Mucosa of rectum (tissue), 2 donors: ENCODE measurements at regions not wholly inside any gene's neighbourhood (a gene's known extent, or its start where the extent isn't known, plus 50 kb on each side); places are given as distances from the start of the nearest gene placed in this dataset.

ENCODE experiments used
- H3K27ac ChIP-seq, 2 donors: one replicate each; pipeline ENCODE4 v1.7.0; 2013; ENCODE audit warnings: inconsistent platforms in 2 of 2, low read depth in 2 of 2, low read length in 2 of 2
- H3K27me3 ChIP-seq, 2 donors: one replicate each; pipeline ENCODE4 v1.7.0; 2013; ENCODE audit warnings: low read length in 2 of 2; ENCODE audit not compliant: control insufficient read depth in 2 of 2, insufficient read depth in 2 of 2
- H3K36me3 ChIP-seq, 2 donors: one replicate each; pipeline ENCODE4 v1.7.0; 2013; ENCODE audit warnings: low read length in 2 of 2; ENCODE audit not compliant: control insufficient read depth in 2 of 2, insufficient read depth in 2 of 2
- H3K4me1 ChIP-seq, 2 donors: one replicate each; pipeline ENCODE4 v1.7.0; 2013; ENCODE audit warnings: low read length in 2 of 2, mild to moderate bottlenecking in 1 of 2; ENCODE audit not compliant: control insufficient read depth in 2 of 2, insufficient read depth in 2 of 2
- H3K4me3 ChIP-seq, 2 donors: one replicate each; pipeline ENCODE4 v1.7.0; 2013; ENCODE audit warnings: low read length in 2 of 2
- H3K9ac ChIP-seq, 2 donors: one replicate each; pipeline ENCODE4 v1.7.0; 2013; ENCODE audit warnings: low read length in 2 of 2, low read depth in 1 of 2, mild to moderate bottlenecking in 1 of 2
- H3K9me3 ChIP-seq, 2 donors: one replicate each; pipeline ENCODE4 v1.7.0; 2013; ENCODE audit warnings: low read length in 2 of 2; ENCODE audit not compliant: control insufficient read depth in 2 of 2
- donor health status: healthy.
- donor health status: Normal muscosa, but diverticular disease.

GRCh38 chr1:55559842-55560241, 344.7 kb upstream of the USP24 start:
- Histone ChIP-seq H3K27me3 (no peaks in the 10 kb centered on the region), H3K27ac (no peak overlapping the region), H3K4me3 (no peak overlapping the region), H3K36me3 (no peaks in the 10 kb centered on the region), H3K9ac (no peak overlapping the region), H3K9me3 (no peaks in the 10 kb centered on the region), H3K4me1 (no peaks in the 10 kb centered on the region)

- Histone ChIP-seq H3K9me3 (no peaks in the 10 kb centered on the region), H3K36me3 (no peaks in the 10 kb centered on the region), H3K27me3 (no peaks in the 10 kb centered on the region), H3K4me1 (no peaks in the 10 kb centered on the region), H3K4me3 (no peak overlapping the region), H3K27ac (no peak overlapping the region), H3K9ac (no peak overlapping the region)
These were observed 344.0 kb upstream of the USP24 start for GRCh38 chr1:55559161-55559611.

GRCh38 chr1:55558515-55558914, 343.4 kb upstream of the USP24 start:
- no peaks in the 10 kb centered on the region for H3K4me1 ChIP-seq
- H3K4me3 ChIP-seq = no peak overlapping the region
- no peaks in the 10 kb centered on the region for H3K27me3 ChIP-seq
- H3K36me3 ChIP-seq = no peaks in the 10 kb centered on the region
- no peak overlapping the region for H3K9ac ChIP-seq
- no peak overlapping the region for H3K27ac ChIP-seq
- no peaks in the 10 kb centered on the region for H3K9me3 ChIP-seq

DNA sequence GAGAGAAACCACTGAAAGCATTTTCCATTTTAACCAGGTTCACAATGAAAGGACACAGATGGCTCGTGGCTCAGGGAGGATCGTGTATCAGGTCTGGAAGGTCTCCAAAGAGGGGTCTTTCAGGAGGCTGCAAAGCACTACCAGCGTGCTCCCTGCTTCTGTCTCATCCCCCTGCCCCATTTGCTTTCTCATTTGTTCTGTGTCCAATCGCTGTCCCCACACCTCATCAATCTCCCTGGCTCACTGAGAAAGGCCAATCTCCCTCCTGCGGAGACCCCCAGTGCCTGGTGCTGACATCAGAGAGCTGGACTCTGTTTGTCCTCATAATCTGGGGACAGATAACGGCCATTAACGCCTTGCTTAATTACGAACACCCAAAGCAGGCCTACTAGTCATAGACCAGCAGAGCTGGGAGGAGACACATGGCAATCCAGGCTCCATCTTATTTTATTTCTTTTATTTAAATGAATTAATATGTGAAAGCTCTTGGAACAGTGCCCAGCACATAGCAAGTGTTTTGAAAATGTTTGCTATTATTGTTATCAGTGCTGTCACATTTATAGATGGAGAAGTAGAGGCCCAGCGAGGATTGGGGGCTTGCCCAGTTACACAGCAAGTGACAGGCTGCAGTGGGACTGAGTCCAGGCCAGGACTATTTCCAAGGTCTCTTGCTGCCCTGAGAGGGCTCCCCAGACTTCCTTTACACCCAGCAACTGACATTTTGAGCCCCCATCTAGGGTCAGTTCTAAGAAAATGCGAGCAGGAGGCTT, 341.0 kb upstream of the USP24 start:
- H3K27me3 ChIP-seq = no peaks in the 10 kb centered on the region
- no peak overlapping the region for H3K27ac ChIP-seq
- H3K36me3 ChIP-seq = no peaks in the 10 kb centered on the region
- no peaks in the 10 kb centered on the region for H3K4me1 ChIP-seq
- H3K9me3 ChIP-seq = no peaks in the 10 kb centered on the region
- no peak overlapping the region for H3K4me3 ChIP-seq
- H3K9ac ChIP-seq = no peak overlapping the region

GRCh38 chr1:55554611-55555010, 339.4 kb upstream of the USP24 start:
- no peak overlapping the region for H3K9ac ChIP-seq
- no peaks in the 10 kb centered on the region for H3K36me3 ChIP-seq
- H3K27ac ChIP-seq = no peak overlapping the region
- H3K9me3 ChIP-seq = no peaks in the 10 kb centered on the region
- no peaks in the 10 kb centered on the region for H3K4me1 ChIP-seq
- no peaks in the 10 kb centered on the region for H3K27me3 ChIP-seq
- H3K4me3 ChIP-seq = no peak overlapping the region

GRCh38 chr1:55552636-55553035, 337.5 kb upstream of the USP24 start:
- Histone ChIP-seq H3K4me3 (no peak overlapping the region), H3K27me3 (no peaks in the 10 kb centered on the region), H3K27ac (no peak overlapping the region), H3K9me3 (no peaks in the 10 kb centered on the region), H3K36me3 (no peaks in the 10 kb centered on the region), H3K9ac (no peak overlapping the region), H3K4me1 (no peaks in the 10 kb centered on the region)

DNA sequence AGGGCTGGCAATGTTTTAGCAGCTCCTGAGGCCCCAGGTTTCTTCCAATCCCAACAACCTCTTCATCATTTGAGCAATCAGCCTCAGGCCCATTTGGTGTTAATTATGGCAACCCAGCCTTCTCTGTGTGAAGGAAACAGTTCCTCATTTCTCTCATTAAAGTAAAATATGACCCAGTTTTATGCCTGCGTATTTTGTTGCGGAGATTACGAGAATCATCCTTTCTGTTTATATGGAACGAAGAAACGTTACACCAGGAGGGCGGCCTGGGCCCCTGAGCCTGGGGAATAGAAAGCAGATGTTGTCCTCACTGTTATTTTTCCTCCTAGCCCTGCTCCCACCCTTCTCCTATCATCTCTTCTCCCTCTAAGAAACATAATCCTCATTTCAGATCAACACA, 332.2 kb upstream of the USP24 start:
- Histone ChIP-seq H3K27me3 (no peaks in the 10 kb centered on the region), H3K4me3 (no peak overlapping the region), H3K9ac (no peak overlapping the region), H3K27ac (no peak overlapping the region), H3K4me1 (no peaks in the 10 kb centered on the region), H3K9me3 (no peaks in the 10 kb centered on the region), H3K36me3 (no peaks in the 10 kb centered on the region)

DNA sequence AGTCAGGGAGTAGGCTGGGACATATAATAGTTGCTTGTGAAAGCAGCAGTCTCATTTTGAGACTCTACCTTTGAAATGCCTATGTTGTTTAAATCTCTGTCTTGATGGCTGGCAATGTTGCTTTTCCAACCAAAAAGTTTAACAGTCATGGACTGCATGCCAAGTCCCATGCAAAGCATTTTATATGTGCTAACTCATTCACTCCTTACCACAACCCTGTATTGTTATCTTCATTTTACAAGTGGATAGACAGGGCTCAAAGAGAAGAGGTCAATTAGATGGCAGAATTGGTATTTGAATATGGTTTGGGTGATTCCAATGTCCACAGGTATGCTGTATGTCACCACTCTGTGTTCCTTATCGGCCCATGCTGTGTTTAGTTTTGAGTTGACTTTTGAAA, 331.4 kb upstream of the USP24 start:
- no peak overlapping the region for H3K27ac ChIP-seq
- no peak overlapping the region for H3K9ac ChIP-seq
- H3K27me3 ChIP-seq = no peaks in the 10 kb centered on the region
- H3K4me1 ChIP-seq = no peaks in the 10 kb centered on the region
- H3K4me3 ChIP-seq = no peak overlapping the region
- H3K36me3 ChIP-seq = no peaks in the 10 kb centered on the region
- H3K9me3 ChIP-seq = no peaks in the 10 kb centered on the region

GRCh38 chr1:55544826-55545225, 329.7 kb upstream of the USP24 start:
- Histone ChIP-seq H3K27me3 (no peaks in the 10 kb centered on the region), H3K27ac (no peak overlapping the region), H3K9ac (no peak overlapping the region), H3K4me1 (no peaks in the 10 kb centered on the region), H3K4me3 (no peak overlapping the region), H3K9me3 (no peaks in the 10 kb centered on the region), H3K36me3 (no peaks in the 10 kb centered on the region)

DNA sequence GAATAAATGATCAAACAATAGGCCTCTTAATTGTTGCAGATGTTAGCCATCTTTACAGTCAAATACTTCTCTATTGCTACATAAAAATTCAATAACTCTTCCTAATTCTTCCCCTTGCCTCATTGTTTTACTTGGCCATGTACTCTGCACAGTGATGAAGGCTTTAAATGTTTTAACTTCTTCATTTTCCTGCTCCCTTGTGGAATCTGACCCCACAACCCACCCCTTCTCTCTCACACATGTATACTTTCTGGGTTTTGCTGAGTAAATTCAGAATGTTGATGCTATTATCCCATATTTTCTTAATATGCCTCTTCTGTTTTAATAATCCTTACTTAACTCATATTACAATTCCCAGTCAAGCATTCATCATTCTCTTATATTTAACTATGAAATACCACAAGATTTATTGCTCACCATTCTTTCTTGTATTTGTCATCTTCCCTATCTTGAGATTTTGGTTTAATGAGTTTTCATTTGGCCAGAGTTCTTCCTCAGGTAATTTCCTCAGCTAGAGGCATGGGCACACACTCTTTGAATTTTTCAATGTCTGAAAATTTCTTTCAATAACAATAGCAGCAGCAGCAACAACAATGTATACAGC, 327.8 kb upstream of the USP24 start:
- Histone ChIP-seq H3K27ac (no peak overlapping the region), H3K9ac (no peak overlapping the region), H3K36me3 (no peaks in the 10 kb centered on the region), H3K4me1 (no peaks in the 10 kb centered on the region), H3K4me3 (no peak overlapping the region), H3K9me3 (no peaks in the 10 kb centered on the region), H3K27me3 (no peaks in the 10 kb centered on the region)
